Liver (tissue), 3 donors: ENCODE measurements at regions not wholly inside any gene's neighbourhood (a gene's known extent, or its start where the extent isn't known, plus 50 kb on each side); places are given as distances from the start of the nearest gene placed in this dataset.

Source experiments
- ATF3 ChIP-seq: IDR thresholded peaks from 2 replicates; pipeline ENCODE4 v1.6.1; 2016; ENCODE audit warnings: antibody characterized with exemption
- EGR1 ChIP-seq, 2 donors: IDR thresholded peaks; 2 replicates each; pipeline ENCODE4 v1.6.1; 2016 to 2018; ENCODE audit warnings: antibody characterized with exemption in 2 of 2, low read depth in 2 of 2
- FOXA1 ChIP-seq: IDR thresholded peaks from 2 replicates; pipeline ENCODE4 v1.6.1; 2016; ENCODE audit warnings: antibody characterized with exemption
- GABPA ChIP-seq, 2 donors: IDR thresholded peaks in 1 of 2; conservative IDR thresholded peaks in 1 of 2; 2 replicates each; pipeline ENCODE4 v1.6.1; 2016; ENCODE audit warnings: antibody characterized with exemption in 2 of 2, mild to moderate bottlenecking in 1 of 2, moderate library complexity in 1 of 2
- HNF4A ChIP-seq, 2 donors: conservative IDR thresholded peaks; 2 replicates each; pipeline ENCODE4 v1.6.1; 2016; ENCODE audit warnings: antibody characterized with exemption in 2 of 2, mild to moderate bottlenecking in 2 of 2
- HNF4G ChIP-seq: IDR thresholded peaks from 2 replicates; pipeline ENCODE4 v1.6.1; 2016; ENCODE audit warnings: antibody characterized with exemption
- JUND ChIP-seq, 2 donors: IDR thresholded peaks; 2 replicates each; pipeline ENCODE4 v1.6.1; 2016; ENCODE audit warnings: antibody characterized with exemption in 2 of 2
- MAX ChIP-seq: IDR thresholded peaks from 2 replicates; pipeline ENCODE4 v1.6.1; 2016; ENCODE audit warnings: antibody characterized with exemption
- RAD21 ChIP-seq, 2 donors: IDR thresholded peaks; 2 replicates each; pipeline ENCODE4 v1.6.1; 2016; ENCODE audit warnings: antibody characterized with exemption in 2 of 2, mild to moderate bottlenecking in 2 of 2
- REST ChIP-seq: IDR thresholded peaks from 2 replicates; pipeline ENCODE4 v1.6.1; 2016; ENCODE audit warnings: antibody characterized with exemption, mild to moderate bottlenecking
- SP1 ChIP-seq: IDR thresholded peaks from 2 replicates; pipeline ENCODE4 v1.6.1; 2018; ENCODE audit warnings: antibody characterized with exemption, mild to moderate bottlenecking
- TAF1 ChIP-seq: conservative IDR thresholded peaks from 2 replicates; pipeline ENCODE4 v1.6.1; 2016; ENCODE audit warnings: antibody characterized with exemption, mild to moderate bottlenecking
- TF ChIP-seq, protein P1 (sequence below): fragments of 150-350 bp; IDR thresholded peaks from 2 replicates; pipeline ENCODE4 v1.5.1; 2017; ENCODE audit warnings: improper control_type of control experiment, low read depth, low read length; ENCODE audit not compliant: missing input control
- TF ChIP-seq, protein P2 (sequence below): IDR thresholded peaks from 2 replicates; pipeline ENCODE4 v1.6.1; 2016; ENCODE audit warnings: antibody characterized with exemption
- donor health status: healthy.
- donor health status: healthy.

- TF ChIP-seq ATF3 (no peak), TAF1 (no peak), REST (no peak), JUND (IDR thresholded peaks at IDR 0.05) (no peak), RAD21 (IDR thresholded peaks at IDR 0.05) (no peak), GABPA (IDR thresholded peaks at IDR 0.05 in 1 of 2, conservative IDR thresholded peaks at IDR 0.05 in 1 of 2) (no peak), MAX (no peak), HNF4A (conservative IDR thresholded peaks at IDR 0.05) (no peak), HNF4G (no peak), SP1 (no peak), FOXA1 (no peak), EGR1 (IDR thresholded peaks at IDR 0.05; ENCODE audit: low read depth in 2 of 2) (no peak)
- TF ChIP-seq, protein P1, sequence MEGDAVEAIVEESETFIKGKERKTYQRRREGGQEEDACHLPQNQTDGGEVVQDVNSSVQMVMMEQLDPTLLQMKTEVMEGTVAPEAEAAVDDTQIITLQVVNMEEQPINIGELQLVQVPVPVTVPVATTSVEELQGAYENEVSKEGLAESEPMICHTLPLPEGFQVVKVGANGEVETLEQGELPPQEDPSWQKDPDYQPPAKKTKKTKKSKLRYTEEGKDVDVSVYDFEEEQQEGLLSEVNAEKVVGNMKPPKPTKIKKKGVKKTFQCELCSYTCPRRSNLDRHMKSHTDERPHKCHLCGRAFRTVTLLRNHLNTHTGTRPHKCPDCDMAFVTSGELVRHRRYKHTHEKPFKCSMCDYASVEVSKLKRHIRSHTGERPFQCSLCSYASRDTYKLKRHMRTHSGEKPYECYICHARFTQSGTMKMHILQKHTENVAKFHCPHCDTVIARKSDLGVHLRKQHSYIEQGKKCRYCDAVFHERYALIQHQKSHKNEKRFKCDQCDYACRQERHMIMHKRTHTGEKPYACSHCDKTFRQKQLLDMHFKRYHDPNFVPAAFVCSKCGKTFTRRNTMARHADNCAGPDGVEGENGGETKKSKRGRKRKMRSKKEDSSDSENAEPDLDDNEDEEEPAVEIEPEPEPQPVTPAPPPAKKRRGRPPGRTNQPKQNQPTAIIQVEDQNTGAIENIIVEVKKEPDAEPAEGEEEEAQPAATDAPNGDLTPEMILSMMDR = no peak
- TF ChIP-seq, protein P2, sequence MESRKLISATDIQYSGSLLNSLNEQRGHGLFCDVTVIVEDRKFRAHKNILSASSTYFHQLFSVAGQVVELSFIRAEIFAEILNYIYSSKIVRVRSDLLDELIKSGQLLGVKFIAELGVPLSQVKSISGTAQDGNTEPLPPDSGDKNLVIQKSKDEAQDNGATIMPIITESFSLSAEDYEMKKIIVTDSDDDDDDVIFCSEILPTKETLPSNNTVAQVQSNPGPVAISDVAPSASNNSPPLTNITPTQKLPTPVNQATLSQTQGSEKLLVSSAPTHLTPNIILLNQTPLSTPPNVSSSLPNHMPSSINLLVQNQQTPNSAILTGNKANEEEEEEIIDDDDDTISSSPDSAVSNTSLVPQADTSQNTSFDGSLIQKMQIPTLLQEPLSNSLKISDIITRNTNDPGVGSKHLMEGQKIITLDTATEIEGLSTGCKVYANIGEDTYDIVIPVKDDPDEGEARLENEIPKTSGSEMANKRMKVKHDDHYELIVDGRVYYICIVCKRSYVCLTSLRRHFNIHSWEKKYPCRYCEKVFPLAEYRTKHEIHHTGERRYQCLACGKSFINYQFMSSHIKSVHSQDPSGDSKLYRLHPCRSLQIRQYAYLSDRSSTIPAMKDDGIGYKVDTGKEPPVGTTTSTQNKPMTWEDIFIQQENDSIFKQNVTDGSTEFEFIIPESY = no peak
Observed at GRCh38 chr14:101039755-101040138, 136.2 kb upstream of the RTL1 start.
